HEK293T (cell line): ENCODE measurements at regions not wholly inside any gene's neighbourhood (a gene's known extent, or its start where the extent isn't known, plus 50 kb on each side); places are given as distances from the start of the nearest gene placed in this dataset.

Experiments used
- BHLHE40 ChIP-seq: fragments of 450-650 bp; IDR thresholded peaks from 2 replicates; pipeline ENCODE4 v1.6.1; 2016; ENCODE audit warnings: mild to moderate bottlenecking, moderate library complexity, borderline replicate concordance
- FOXK2 ChIP-seq: fragments of 450-650 bp; IDR thresholded peaks from 2 replicates; pipeline ENCODE4 v1.6.1; 2016; ENCODE audit warnings: mild to moderate bottlenecking
- L3MBTL2 ChIP-seq: fragments of 450-650 bp; conservative IDR thresholded peaks from 2 replicates; pipeline ENCODE4 v1.6.1; 2016; ENCODE audit warnings: mild to moderate bottlenecking
- ZNF384 ChIP-seq: fragments of 450-650 bp; IDR thresholded peaks from 2 replicates; pipeline ENCODE4 v1.6.1; 2016

DNA sequence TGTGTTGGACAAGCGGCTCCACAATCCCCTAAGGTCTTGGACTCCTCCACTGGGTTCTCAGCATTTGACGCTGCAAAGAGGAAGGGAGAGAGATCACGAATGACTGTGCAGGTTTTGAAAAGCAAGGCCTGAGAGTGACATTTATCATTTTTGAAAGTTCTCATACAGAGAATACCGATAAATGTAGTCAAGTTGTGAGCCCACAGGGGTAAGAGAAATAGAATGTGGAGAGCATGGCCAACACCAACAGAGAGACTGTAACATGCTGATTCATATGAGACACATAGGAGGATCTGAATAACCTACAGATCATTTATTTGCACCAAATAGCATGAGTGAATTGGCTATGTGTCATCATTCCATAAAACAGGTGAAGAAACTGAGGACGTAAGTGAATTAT, 230.5 kb upstream of the MBL2 start:
- no peak for TF ChIP-seq BHLHE40
- no peak for TF ChIP-seq FOXK2
- TF ChIP-seq ZNF384: no peak
- TF ChIP-seq L3MBTL2: no peak
